EL (cell line): ENCODE measurements at regions not wholly inside any gene's neighbourhood (a gene's known extent, or its start where the extent isn't known, plus 50 kb on each side); places are given as distances from the start of the nearest gene placed in this dataset.
A peak's percentile ranks its signal among the peaks of the same experiment; 100 is the strongest.

Experiments used
- DNase-seq: peaks from one replicate; pipeline ENCODE4 v3.0.0-alpha.2; 2016

DNA sequence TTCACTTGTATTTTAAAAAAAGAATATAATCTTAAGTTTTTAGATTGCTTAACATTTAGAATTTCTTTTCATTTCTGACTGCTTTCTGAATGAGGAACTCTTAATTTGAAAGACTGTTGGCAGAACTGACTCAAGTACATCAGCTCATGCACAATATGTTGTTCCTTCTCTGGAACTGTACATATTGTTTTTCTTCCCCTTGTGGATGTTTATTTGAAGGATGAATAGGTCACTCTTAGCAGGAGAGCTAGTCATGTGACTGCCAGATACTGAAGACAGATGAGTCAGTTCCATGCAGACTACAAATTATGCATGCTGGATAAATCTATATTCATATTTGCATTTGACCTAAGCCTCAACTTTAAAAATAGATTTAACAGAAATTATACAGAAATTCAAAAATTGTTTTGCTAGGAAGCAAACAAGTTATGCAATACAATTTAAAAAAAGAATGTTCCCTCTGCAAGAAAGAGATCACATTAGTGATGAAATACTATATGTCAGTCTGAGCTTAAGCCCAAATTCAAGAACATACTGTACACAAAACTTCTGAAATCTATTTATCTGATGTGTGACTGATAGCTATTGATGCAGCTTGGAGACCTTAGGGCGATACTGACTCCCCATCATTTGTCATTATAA is 1274.9 kb upstream of the GJE1 start:
- peak; percentile 85 for DNase-seq

GRCh38 chr6:140855520-140855919 is 1277.2 kb upstream of the GJE1 start:
- DNase-seq, result no peak

DNA sequence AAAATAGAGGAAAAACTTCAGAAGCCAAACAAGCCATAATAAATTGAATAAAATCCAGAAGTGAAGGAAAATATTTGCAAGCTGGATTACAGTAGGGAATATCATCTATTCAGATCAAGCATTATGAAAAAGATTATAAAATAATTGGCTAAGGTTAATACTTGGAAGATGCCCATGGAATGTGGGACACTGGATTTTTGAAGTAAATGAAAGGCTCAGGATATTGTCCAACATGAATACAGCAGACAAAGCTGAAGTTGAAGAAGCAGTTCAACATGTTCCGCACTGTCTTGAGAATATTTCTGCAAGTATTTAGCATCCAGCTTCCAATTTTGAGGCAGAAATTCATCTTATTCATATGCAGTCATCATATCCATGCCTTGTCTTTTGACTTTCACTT is 1278.4 kb upstream of the GJE1 start:
- DNase-seq, result no peak

DNA sequence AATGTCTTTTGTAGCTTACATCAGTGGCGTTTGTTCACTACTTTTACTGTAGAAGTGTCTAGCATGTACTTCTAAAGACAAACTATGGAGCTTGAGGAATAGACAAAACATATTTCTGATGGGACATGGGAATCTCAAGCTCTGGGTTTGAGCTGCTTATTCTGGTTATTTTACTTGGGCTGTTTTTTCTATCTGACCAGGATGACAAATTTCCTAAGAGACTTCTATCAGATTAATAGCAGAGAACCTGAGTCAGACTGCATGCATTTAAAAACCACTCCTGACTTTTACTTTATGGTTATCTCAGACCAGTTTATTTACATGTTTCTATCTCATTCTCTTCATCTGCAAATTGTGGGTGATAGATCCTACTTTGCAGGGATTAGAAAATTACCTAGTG is 1282.3 kb upstream of the GJE1 start:
- peak; percentile 76 for DNase-seq

DNA sequence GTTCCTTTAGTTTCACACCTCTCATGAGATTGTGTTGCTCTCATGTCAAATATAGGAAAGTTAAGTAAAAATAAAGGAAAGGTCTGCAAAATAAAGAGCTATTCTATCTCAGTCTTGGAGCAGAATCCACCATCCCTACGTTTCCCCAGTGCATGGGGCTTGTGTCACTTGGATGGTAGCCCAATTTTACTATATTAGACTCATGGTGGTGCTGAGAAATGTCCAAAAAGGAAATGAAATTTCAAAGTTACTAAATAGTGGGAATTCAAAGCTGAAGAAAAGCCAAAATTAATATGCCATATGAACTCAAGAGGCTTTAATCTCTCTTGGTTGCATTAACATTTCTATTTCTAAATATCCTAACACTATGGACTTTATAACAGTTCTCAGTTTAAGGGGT is 1283.3 kb upstream of the GJE1 start:
- peak; percentile 16 for DNase-seq

DNA sequence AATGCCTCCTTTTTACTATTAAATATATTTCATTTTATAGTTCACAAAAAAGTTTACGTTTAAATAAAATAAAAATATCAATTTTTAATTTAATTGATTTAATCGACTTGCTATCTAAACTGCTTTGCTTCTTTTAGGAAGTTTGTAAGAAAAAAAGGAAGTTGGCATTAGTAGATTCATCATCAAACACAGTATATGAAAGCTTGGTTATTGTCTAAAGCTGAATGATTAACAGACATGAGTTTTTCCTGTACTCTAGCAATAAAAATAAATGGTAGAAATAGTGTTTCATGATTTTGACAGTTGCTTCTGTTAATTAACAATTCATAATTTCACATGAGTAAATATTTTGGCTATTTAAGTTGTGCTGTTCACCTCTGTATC is 1285.5 kb upstream of the GJE1 start:
- DNase-seq, result no peak

GRCh38 chr6:140846503-140847261 is 1286.0 kb upstream of the GJE1 start:
- DNase-seq, result peak; percentile 81

- no peak for DNase-seq
Measured at GRCh38 chr6:140845701-140846100, 1287.0 kb upstream of the GJE1 start.

- no peak for DNase-seq
Measured at GRCh38 chr6:140844167-140844566, 1288.6 kb upstream of the GJE1 start.

- no peak for DNase-seq
Measured at GRCh38 chr6:140833408-140833807, 1299.3 kb upstream of the GJE1 start.

DNA sequence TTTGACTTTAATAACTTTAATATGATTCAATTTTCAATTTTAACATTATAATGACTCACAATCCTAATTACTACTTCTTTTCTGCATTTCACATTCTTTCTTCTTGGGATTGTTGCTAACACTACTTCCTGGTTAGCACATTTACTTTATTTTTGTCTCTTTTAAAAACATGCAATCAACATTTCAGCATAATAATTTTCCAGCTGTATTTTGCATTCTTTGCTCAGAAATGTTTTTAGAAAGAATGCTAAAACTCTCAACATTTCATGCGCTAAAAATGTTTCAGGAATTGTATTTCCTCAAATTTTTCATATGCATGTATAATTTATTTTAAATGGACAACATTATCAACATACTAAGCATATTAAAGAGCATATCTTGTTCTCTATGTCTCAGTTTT is 1302.1 kb upstream of the GJE1 start:
- DNase-seq, result no peak

DNA sequence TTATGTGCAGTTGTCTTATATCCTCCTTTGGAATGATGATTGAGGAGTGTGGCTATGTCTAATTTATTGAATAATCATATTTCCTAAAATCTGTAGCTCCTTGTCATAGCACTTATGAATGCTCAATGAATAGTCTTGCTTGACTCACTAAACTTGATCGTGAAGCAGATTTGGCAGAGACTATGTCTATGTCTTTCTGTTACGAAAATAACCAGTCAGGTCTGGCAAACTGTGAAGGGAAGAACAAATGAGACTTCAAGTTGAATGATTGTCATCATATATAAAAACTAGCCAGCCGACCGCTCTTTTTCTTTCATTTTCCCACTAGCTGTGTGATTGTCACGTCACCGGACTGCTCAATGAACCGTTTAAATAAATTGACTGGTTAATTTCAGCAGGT is 1303.9 kb upstream of the GJE1 start:
- no peak for DNase-seq

- no peak for DNase-seq
Measured at GRCh38 chr6:140827593-140827992, 1305.1 kb upstream of the GJE1 start.

GRCh38 chr6:140825731-140826130 is 1307.0 kb upstream of the GJE1 start:
- no peak for DNase-seq

GRCh38 chr6:140824595-140824994 is 1308.1 kb upstream of the GJE1 start:
- no peak for DNase-seq

DNA sequence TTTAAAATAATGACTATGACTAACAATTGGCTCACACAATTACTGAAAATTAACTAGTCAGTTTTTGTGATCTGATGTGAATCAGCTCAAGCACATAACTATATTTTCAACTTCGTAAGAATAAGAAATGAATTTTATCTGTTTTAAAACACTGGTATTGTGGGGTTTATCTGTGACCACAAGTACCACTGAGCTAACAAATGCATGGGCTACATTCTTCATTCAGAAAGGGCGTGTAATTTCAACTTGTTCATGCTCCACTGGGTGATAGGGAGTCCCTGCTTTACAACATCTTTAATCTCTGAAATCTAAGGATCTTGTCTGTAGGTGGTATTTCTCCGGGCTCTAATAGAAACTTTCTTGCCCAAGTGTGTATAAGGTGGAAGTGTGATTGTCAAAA is 1311.5 kb upstream of the GJE1 start:
- no peak for DNase-seq

DNA sequence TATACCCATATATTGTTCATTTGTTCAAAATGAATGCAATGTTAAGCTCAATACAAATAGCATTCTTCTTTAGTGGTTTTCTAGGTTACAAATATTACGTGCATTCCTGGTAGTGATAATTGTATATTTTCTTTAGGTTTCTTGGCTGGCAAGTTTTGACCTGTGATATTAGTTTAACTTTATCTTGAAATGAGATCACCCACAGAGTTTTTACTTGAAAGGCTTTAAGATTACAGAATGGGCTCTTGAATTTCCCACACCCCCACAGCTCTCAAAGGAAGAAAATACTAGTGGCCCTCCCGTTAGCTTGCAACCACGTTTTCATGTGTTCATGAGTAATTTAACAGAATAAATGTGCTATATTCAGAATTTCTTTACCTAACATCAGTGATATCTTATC is 1315.5 kb upstream of the GJE1 start:
- no peak for DNase-seq

- DNase-seq, result no peak
Measured at GRCh38 chr6:140816681-140817080, 1316.0 kb upstream of the GJE1 start.

- DNase-seq, result no peak
Measured at GRCh38 chr6:140812636-140813035, 1320.1 kb upstream of the GJE1 start.

DNA sequence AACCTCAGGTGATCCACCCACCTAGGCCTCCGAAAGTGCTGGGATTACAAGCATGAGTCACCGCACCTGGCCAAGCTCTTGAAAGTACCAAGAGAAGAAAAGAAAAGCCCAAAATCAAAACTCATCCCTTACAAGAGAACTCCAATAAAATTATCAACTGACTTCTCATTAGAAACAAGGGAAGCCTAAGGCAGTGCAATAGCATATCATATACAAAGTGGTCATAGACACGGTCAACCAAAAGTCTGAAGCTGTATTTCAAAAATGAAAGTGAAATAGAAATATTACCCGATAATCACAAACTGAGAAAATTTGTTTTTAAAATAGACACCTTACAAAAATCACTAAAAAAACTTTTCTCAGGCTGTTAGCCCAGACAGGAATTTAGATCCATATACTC is 1321.1 kb upstream of the GJE1 start:
- no peak for DNase-seq

GRCh38 chr6:140809694-140810101 is 1323.0 kb upstream of the GJE1 start:
- DNase-seq, result no peak

- peak; percentile 43 for DNase-seq
Measured at GRCh38 chr6:140806431-140806830, 1326.3 kb upstream of the GJE1 start.

DNA sequence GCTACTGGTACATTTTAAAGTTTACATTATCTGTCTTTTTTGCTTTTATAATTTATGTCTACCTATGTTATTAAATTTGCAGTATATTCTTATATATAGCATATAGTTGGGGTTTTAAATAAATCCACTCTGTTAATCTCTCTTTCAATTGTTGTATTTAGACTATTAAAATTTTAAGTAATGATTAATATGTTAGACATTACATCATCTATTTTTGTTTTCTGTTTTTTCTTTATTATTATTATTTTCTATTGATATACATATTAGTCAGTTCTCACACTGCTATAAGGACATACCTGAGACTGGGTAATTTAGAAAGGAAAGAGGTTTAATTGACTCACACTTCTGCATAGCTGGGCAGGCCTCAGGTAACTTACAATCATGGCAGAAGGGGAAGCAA is 1338.2 kb upstream of the GJE1 start:
- DNase-seq, result no peak

DNA sequence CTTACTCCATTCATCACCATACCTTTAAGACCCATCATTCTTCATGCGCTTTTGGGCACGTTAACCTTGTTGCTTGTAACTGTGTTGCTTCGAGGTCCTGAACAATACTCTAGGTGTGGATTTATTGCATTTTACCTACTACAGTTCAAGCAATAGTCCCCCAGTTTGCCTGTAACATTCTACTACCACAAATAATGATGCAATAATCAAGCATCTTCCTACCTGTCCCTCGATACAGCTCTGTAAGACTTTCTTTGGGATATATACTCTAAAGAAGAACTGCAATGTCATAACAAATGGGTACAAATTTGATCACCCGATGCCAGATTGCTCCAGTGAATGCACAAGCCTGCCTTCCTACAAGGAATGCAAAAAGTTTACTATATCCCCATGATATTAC is 1342.6 kb upstream of the GJE1 start:
- no peak for DNase-seq

DNA sequence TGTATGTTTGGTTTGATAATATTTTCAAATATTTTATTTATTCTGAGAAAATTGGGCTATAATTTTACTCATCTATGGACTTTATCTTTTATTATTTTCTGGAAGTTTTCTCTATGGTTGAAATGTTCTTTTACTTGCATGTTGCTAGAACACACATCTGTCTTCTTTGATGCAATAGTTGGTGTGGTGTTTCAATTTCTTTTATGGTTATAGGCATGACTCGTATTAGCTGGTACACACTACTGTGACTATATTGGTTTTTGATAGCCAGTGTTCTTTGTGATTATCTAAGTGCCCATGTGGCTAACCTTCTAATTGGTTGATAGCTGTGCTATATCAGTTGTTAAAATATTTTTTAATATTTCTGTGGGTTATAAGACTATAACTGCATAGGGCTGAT is 1343.3 kb upstream of the GJE1 start:
- no peak for DNase-seq
